IPS-NIHi7 (cell line): ENCODE measurements at regions not wholly inside any gene's neighbourhood (a gene's known extent, or its start where the extent isn't known, plus 50 kb on each side); places are given as distances from the start of the nearest gene placed in this dataset.
A peak's percentile ranks its signal among the peaks of the same experiment; 100 is the strongest.

Source experiments
- DNase-seq: peaks from one replicate; pipeline ENCODE4 v3.0.0; 2012; ENCODE audit warnings: mixed read lengths; ENCODE audit errors: extremely low spot score

DNA sequence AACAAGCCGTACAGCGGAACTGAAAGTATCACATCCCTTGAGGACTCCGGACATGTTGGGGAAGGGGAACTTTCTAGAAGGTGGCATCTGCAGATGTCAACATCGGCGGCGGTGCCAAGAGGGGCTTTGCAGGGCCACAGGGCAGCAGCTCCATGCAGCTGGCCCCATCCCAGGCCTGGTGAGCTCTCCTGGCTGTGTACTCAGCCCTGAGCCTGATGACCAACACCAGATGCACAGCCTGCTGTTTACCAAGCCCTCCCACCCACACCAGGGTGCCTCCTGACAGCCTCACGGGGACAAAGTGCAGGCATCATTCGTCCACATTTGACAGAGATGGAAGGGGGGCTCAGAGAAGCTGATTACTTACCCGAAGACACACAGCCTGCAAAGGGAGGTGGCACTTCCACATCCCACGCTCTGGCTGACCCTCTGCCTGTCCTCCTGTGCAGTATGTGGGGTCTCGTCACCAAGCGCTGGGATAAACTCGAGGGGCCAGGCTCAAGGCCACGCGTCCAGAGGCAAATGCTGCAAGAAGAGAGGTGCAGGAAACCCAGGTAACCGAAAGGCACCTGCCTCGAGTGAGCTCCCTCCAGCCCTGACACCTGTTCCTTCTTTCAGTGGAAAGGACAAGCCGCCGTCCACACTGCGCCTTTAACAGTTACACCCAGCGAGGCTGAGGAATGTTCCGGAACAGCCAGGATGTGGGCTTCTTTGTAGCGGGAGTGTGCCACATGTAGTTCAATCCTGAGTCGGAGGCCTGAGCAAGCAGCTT is 69.0 kb upstream of the ASAP2 start:
- DNase-seq = no peak

DNA sequence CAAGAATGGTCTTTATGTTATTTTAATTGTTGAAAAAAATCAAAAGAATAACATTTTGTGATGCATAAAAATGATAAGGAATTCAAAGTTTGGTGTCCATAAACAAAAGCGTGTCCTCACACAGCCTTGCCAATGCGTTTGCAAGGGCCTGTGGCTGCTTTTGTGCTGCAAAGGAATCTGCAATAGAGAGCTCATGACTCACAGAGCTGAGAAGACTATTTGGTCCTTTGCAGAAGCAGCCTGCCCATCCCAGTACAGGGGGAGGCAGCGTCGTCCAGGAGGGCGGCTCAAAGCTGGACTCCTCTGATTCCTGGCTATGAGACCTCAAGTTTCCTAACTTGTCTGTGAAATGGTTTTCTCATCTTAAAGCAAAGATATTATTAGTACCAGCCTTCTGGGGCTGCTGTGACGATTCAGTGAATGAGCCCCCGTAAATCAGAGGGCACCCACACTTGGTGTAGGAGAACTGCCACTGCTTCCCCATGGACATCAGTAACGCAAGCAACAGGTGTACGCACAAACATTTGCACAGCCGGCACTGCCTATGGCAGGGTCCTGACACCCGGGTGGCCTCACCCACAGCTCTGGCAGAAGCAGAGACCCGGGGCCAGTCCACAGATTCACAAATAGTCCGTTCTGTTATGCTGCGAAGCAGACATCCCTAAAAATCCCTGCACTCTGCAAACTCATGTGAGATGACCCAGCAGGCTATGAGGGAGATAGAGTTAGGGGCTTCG is 70.6 kb upstream of the ASAP2 start:
- no peak for DNase-seq

DNA sequence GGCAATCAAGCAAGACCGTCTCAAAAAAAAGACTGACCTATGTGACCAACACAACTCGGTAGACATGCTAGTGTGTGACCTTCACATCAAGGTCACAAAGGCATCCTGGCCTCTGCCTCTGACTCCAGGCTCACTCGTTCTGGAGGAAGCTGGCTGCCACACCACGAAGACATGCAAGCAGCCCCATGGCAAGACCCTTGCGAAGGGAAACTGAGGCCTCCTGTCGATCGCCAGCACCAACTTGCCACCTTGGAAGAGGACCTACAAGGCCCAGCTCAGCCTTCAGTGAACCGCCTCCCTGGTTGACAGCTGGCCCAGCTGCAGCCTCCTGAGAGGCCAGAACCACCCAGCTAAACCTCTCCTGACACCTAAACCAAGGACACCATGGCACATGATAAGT is 79.3 kb upstream of the ASAP2 start:
- no peak for DNase-seq

DNA sequence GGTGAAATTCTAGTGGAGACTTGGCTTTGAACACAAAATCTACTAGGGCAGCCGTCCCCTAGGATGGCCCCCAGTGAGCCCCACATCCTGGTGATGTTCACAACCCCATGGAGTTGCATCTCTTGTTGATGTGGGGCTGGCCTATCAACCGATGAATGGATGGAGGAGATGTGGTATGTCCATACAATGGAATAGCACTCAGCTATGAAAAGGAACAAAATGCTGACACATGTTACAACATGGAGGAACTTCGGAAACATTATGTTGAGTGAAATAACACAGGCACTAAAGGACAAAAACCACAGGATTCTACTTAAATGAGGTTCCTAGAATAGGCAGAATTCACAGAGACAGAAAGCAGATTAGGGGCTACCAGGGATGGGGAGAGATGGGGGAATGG is 80.1 kb upstream of the ASAP2 start:
- no peak for DNase-seq

DNA sequence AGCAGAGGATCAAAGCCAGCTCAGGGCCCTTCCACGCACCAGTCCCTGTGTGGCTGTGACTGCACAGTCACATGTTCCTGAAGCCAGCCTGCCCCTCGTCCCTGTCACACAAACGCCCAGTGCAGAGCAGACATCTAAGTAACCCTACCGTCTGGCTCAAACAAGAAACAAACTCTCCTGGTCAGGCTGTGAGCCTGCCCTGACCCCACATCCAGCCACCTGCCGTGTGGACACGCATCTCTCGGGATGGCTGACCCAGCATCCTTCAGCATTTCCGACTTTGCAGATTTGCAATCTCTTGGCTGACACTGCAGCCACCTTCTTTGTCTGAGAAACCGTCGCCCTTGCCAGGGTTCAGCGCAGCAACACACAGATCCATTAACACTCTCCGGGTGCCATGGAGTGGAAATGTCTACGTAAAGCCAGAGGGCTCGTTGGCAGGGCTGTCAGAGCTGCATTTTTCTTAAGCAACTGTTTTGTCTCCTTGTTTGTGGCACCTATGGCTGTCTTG is 82.3 kb upstream of the ASAP2 start:
- no peak for DNase-seq

DNA sequence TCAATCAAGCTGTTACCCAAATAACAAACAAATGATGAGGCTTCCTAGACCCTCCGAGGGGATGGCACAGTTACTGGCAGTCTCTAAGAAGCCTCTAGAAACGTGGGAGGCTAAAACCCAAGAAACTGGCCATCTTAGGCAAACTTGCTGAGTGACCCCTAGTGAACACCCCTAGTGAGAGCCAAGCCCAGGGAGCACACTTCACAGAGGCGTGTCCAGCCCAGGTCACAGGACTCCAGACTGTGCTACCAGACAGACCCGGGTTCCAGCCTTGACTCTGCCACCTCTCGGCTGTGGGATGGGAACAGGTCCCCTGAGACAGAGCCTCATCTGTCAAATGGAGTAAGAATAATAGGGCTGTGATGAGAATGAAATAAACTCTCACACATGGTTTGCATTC is 83.5 kb upstream of the ASAP2 start:
- DNase-seq = no peak

DNA sequence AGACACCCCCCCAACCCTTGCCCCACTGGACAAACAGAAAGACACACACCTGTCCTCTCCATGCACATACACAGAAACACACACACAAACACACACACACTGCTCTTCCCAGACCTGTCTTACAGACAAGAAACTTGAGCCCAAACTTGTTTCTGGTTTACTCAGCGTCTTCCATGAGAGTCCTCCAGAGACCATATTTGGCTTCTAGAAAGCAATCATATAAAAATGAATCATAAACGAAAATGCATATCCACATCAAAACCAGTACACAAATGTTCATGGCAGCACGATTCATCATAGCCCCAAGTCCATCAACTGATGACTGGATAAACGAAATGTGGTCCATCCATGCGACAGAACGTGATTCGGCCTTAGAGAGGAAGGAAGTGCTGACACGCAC is 84.2 kb upstream of the ASAP2 start:
- no peak for DNase-seq

DNA sequence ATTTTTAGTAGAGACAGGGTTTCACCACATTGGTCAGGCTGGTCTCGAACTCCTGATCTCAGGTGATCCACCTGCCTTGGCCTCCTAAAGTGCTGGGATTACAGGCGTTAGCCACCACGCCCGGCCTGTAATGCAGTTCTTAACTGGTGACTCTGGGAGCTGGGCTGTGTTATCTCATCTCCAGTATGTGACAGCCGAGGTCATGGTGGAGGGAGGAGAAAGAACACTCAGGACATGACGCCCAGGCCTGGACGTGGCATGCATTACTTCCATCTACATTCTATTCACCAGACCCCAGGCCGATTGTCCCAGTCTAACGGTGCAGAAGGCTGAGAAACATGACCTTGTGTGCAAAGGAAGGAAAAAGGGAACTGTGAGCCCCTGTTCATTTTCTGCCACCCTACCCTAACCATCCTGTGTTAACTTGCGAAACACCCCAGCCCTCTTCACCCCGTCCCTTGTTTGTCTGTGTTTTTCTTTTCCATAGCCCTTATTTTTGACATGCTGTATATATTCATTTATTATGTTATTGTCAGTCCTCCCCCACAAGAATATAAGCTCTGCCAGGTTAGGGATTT is 88.1 kb upstream of the ASAP2 start:
- no peak for DNase-seq

DNA sequence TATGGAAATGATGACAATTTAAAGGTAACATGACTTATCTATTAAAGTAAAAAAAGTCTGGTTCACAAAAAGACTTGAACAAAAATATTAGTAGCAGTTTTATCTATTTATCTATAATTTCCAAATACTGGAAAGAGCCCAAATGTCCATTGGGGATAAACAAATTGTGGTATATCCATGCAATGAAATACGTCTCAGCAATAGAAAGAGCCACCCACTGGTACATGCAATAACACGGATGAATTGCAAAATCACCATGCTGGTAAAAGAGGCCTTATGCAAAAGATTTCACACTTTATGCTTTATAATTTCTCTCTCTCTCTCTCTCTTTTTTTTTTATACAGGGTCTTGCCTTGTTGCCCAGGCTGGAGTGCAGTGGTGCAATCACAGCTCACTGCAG is 91.4 kb upstream of the ASAP2 start:
- DNase-seq = no peak

DNA sequence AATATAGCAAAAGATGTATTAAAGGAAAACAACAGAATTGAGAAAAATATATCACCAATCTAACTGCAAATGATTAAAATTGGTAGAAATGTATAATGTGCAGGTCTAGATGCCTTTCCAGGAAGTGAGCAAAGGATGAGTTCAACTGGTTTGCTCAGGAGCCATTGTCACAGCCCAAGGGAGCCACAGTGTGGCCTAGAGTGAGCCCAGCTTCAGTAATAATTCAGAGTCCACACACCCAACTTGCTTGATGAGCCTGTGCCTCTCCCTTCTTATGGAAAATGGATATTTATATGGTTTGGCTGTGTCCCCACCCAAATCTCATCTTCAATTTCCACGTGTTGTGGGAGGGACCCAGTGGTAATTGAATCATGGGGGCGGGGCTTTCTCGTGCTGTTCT is 92.2 kb upstream of the ASAP2 start:
- no peak for DNase-seq

DNA sequence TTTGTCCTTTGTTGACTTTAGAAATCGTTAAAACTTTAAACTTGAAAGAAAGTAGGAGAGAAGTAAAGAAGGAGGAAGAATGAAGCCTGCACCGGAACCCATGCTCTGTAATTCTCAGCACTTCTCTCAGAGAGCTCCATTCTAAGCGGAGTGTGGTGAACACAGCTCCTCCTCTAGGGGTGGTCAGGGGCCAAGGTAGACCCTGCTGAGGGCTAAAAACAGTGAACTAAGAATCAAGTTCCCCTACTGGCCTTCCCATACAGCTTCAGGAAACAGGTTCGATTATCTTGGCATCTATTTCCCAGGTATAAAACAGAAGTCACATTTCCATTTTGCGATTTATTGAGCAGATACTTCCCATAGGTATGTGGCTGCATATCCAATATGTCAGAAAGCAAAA is 92.7 kb upstream of the ASAP2 start:
- no peak for DNase-seq

DNA sequence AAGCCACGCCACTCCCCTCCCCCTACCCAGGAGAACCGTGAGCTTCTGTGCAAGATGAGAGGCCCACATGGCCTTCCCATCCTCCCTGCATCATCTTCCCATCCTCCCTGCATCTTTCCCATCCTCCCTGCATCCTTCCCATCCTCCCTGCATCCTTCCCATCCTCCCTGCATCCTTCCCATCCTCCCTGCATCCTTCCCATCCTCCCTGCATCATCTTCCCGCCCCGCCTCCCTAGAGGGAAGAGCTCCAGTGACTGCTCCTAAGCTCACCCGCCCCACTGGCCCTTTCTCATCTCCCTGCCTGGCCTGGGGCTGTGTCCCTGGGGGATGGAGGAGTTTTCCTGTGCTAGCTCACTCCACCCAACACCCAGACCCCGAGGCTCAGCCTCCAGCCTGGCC is 93.3 kb upstream of the ASAP2 start:
- no peak for DNase-seq

DNA sequence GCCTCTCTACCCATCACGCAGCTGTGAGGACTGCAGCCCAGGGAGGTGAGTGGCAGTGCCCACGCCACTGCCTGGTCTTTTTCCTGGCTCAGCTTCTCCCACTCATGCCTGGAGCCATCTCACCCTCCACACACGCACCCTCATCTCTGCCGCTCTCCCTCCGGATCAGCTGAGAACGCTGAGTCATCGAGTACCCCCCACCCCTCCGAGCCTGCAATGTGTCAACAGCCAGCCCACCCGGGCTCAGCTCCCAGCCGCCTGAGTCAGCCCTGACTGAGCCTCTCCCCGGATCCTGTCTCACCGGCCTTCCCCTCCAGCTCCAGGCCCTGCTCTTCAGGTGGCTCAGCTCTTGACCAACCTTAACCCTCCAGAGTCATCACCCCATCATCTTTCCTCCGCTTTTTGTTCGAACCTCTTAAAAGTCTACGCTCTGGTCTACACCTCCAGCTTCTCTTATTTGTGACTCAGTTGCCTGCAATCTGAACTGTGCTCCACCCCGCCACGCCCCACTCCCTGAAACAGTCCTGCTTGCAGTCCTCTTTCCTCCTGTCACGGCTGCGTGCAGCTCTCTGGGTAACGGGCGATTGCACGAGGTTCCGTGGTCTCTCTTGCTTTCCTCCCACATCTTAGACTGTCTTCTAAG is 94.4 kb upstream of the ASAP2 start:
- DNase-seq = peak; percentile 64

DNA sequence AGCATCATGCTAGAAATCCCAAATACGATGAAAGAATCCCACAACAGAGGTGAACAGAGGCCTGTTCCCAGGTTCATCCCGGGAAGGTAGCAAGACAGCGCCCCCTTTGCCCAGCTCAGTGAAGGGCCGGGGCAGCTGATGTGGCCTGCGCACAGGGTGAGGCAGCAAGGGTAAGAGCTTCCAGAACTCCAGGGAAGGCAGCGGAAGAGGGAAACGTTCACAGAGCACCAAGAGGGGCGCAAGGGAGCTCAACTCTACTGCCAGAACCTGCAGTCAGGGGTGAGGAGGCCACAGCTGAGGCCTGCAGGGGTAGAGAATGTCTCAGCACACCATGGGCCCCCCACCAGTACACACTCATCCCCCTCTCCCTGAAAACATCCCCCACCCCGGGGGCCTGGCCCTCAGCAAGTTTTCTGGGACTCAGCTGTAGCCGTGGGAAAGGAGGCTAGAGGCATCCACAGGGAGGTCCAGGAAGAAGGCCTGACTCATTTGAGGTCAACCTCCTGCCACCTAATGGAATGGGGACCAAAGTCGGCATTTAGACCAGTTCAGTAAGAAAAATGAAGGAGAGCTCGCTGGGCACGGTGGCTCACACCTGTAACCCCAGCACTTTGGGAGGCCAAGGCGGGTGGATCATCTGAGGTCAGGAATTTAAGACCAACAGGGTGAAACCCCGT is 95.6 kb upstream of the ASAP2 start:
- DNase-seq = peak; percentile 89

DNA sequence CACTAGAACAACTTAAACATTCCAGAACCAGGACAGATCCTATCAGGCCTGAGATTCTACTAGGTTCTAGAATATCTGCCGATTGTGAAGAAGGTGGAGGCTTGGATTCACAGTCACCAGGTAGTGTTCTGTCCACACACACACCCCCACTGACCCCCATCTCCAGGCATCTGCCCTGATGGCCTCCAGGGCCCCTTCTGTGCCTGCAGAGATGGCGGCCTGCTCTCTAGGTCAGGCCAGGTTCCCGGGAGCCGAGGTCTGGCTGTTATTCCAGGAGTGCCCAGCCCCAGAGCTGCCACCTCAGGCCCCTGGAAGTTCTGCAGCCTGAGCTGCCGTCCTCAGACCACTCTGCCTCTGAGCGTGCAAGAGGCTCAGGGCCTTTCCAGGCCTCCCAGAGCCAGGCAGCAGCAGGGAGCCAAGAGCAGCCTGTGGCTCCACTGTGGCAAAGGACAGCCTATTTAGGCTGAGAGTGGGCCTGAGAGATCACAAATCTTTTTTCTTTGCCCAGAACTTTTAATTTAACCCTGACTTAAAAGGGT is 96.2 kb upstream of the ASAP2 start:
- DNase-seq = no peak

DNA sequence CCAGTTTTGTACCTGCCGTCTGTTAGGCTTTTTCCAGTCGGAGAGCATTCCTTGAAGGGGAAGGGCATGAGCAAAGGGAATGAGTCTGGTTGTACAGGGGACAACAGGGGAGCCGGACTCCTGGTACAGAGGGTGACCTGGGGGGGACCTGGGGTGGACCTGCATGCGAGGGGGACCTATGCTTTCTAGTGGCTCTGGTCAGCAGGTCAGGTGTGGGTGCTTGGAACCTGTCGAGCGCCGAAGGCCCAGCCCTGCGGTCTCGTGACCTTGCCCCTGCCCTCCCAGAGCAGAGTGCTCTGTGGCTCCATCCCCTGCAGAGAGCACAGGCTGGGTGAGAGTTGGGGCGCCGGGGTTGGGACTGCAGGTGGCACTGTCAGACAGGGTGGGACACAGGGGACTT is 96.7 kb upstream of the ASAP2 start:
- DNase-seq = no peak

DNA sequence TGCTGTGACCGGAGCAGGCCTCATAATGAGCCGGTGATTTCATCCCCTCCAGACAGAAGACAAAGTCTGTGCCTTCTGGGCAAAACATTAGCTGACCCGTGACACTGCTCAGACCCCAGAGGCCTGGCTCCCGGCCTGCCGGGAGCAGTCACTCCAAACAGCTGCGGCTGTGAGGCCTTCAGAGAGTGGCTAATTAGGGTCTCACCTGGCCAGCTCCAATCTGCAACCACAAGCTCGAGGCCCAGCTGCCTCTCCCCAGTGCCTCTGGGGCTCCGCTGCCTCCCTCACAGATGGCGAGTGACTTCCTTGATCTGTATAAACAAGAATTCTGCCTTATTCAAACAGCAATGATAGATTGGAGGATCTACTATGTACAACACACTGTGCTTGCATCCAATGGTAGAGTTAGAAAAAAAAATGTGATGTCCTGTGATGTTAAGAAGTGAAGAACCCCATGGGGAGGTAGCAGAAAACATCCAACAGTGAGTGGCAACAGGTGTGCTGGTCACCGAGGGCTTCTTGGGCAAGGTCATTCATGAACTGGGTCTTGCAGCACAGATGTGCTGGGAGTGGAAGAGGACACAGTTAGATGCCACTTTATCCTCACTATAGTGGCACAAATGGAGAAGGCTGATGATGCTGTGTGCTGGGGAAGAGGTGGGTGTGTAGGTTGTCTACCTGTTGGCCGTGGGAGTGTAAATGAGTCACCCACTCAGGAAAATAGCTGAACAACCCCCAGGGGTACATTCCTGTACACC is 98.2 kb upstream of the ASAP2 start:
- peak; percentile 1 for DNase-seq

DNA sequence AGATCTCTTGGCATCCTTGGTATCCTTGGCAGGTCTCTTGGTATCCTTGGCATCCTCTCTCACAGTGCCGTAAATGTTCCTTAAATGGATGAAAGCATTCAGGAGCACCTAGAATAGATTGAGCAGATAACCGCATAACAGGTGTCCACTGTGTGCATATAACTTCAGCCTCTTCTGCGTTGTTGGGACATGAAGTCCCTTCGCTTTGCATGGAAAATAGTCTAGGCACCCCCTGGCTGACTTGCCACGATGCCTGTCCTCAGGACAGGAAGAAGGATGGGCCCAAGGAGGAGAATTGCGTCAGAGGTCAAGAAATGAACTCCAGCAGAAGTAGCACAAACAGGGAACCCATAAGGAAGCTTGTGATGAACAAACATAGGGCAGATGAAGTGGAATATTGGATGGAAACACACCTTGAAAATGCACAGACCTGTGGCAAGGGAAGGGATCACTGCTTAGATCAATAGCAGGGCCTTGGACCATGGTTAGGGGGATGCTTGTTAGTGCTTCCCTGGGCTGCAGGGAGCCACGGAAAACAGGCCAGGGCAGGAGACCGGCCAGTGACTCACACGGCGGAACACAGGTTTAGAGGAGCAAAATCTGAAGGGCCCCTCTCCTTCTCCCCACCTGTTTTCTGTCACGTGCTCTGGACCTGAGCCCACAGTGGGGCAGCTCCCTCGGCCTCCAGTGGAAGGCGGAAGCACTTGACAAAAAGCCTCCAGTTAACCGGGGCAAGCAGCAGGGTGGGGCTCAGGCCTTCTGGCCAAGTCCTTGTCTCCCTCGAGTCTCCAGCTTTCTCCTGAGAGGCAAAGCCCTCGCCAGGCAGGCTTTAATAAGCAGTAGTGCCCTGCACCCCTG is 99.2 kb upstream of the ASAP2 start:
- DNase-seq = no peak

DNA sequence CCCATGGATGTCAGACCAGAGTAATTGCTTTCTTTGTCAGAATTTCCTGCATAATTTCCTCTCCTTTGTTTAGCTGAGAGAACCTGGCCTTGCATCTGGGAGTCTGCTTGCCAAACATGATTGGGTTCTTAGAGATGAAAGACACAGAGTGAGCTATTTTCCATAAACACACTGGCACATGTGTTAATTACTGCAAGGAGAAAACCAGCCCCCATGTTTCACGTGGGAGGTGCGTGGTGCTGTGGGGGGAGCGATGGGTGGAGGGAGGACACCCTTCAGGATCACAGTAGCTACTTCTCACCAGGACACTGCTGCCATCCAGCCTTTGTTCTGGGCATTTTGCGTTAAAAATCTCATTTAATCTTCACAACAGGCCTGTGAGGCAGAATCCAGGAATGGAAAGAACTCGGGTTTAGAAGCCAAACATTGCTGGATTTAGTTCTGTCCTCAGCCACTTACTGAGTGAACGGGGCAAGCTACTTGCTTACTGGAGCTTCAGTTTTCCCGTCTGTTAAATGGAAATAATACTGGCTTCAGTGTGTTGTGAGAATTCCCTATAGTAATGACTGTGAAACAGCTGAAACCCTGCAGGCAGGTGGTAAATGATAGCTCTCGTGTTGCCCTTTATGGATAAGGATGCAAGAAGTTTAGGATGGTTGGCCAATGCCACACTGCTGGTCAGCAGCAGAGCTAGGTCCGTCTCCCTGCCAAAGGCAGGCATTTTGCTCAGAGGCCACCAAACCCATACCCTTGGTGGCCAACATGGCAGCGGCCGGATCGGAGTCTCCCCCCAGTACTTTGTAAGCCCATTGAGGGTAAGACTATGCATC is 100.1 kb upstream of the ASAP2 start:
- peak; percentile 12 for DNase-seq
